H1 (cell line): ENCODE measurements at regions not wholly inside any gene's neighbourhood (a gene's known extent, or its start where the extent isn't known, plus 50 kb on each side); places are given as distances from the start of the nearest gene placed in this dataset.
"Not testable (repeated sequence)": the region's sequence is repeated elsewhere in the genome, so short reads cannot be mapped to it uniquely, and the experiment has no call there.

ENCODE experiments used
- CTCF ChIA-PET: fragments of 300-600 bp; sonication (Branson Sonifier 250); formaldehyde crosslinking; loops from one replicate; lab custom pipeline; 2021; ENCODE audit not compliant: partially characterized antibody; lab: Charles Lee
- POLR2A ChIA-PET: fragments of 300-600 bp; sonication (Branson Sonifier 250); formaldehyde crosslinking; loops from one replicate; lab custom pipeline; 2021; ENCODE audit warnings: inconsistent platforms; ENCODE audit not compliant: partially characterized antibody; lab: Charles Lee
- DNase-seq, 2 experiments: peaks; one replicate each; pipeline versions ENCODE4 v3.0.0 to v3.0.0-alpha.2; 2010 to 2022; ENCODE audit warnings: low spot score in 2 of 2, low read depth in 1 of 2, mixed read lengths in 1 of 2
- FAIRE-seq: peaks from 2 replicates; lab custom pipeline; 2011; peaks lifted over from hg19 to GRCh38; lab: Jason Lieb, UNC
- H2AFZ ChIP-seq: 2 replicates; pipeline ENCODE4 v1.8.1; 2012; ENCODE audit warnings: low read length, inconsistent platforms
- H2AK5ac ChIP-seq: 2 replicates; pipeline ENCODE4 v1.6.1; 2013; ENCODE audit warnings: low read depth, low read length
- H2BK120ac ChIP-seq: replicated peaks from 2 replicates; pipeline ENCODE3; 2013; ENCODE audit warnings: low read depth, low read length, inconsistent platforms
- H2BK12ac ChIP-seq: 2 replicates; pipeline ENCODE4 v1.6.1; 2013; ENCODE audit warnings: low read depth, low read length
- H2BK15ac ChIP-seq: 2 replicates; pipeline ENCODE4 v1.6.1; 2013; ENCODE audit warnings: low read length
- H2BK20ac ChIP-seq: 2 replicates; pipeline ENCODE4 v1.6.1; 2013; ENCODE audit warnings: low read length
- H2BK5ac ChIP-seq: 2 replicates; pipeline ENCODE4 v1.6.1; 2013; ENCODE audit warnings: low read depth, low read length
- H3K14ac ChIP-seq: 2 replicates; pipeline ENCODE4 v1.6.1; 2013; ENCODE audit warnings: inconsistent platforms; ENCODE audit not compliant: insufficient read length
- H3K18ac ChIP-seq: 2 replicates; pipeline ENCODE4 v1.6.1; 2013; ENCODE audit warnings: low read length; ENCODE audit errors: extremely low read depth
- H3K23ac ChIP-seq: 2 replicates; pipeline ENCODE4 v1.6.1; 2013; ENCODE audit warnings: inconsistent platforms; ENCODE audit not compliant: insufficient read length
- H3K23me2 ChIP-seq: 2 replicates; pipeline ENCODE4 v1.6.1; 2013; ENCODE audit warnings: low read depth, low read length
- H3K27ac ChIP-seq: 2 replicates; pipeline ENCODE4 v1.6.1; 2011; ENCODE audit warnings: low read depth, low read length, inconsistent platforms
- H3K27me3 ChIP-seq, 4 experiments: replicated peaks in 1 of 4; 1 replicate in 1 of 4; 2 replicates in 3 of 4; pipeline versions ENCODE4 v1.6.1 to v1.8.1; 2011 to 2013; ENCODE audit warnings: low read length in 3 of 4, mild to moderate bottlenecking in 3 of 4, inconsistent platforms in 2 of 4, mixed read lengths in 2 of 4, moderate library complexity in 1 of 4; ENCODE audit not compliant: control insufficient read depth in 3 of 4, insufficient read depth in 3 of 4; ENCODE audit errors: extremely low read depth in 1 of 4
- H3K36me3 ChIP-seq, 4 experiments: 2 replicates each; pipeline versions ENCODE4 v1.6.1 to v1.8.1; 2011 to 2013; ENCODE audit warnings: mild to moderate bottlenecking in 4 of 4, low read length in 3 of 4, moderate library complexity in 2 of 4, control low read depth in 1 of 4, inconsistent platforms in 1 of 4; ENCODE audit not compliant: insufficient read depth in 4 of 4, control insufficient read depth in 2 of 4
- H3K4ac ChIP-seq: replicated peaks from 2 replicates; pipeline ENCODE3; 2013; ENCODE audit warnings: low read length, low read depth, mixed read lengths, inconsistent platforms; ENCODE audit not compliant: insufficient read length
- H3K4me1 ChIP-seq, 4 experiments: replicated peaks in 1 of 4; 1 replicate in 1 of 4; 2 replicates in 3 of 4; pipeline versions ENCODE4 v1.6.1 to v1.8.1; 2011 to 2013; ENCODE audit warnings: low read length in 3 of 4, inconsistent platforms in 2 of 4, mixed read lengths in 1 of 4; ENCODE audit not compliant: insufficient read depth in 4 of 4, control insufficient read depth in 3 of 4
- H3K4me2 ChIP-seq, 2 experiments: 2 replicates each; pipeline versions ENCODE4 v1.6.1 to v1.8.1; 2011 to 2013; ENCODE audit warnings: low read depth in 2 of 2, low read length in 2 of 2, control low read depth in 1 of 2, inconsistent platforms in 1 of 2, mild to moderate bottlenecking in 1 of 2; ENCODE audit not compliant: insufficient read depth in 1 of 2
- H3K4me3 ChIP-seq, 4 experiments: fragments of 200-600, 300-600 bp in 1 of 4; sonication (generic), shearing (Covaris generic), sonication (Bioruptor Twin) in 1 of 4; 2 replicates each; pipeline versions ENCODE4 v1.5.1 to v1.8.1; 2011 to 2016; ENCODE audit warnings: low read length in 4 of 4, low read depth in 3 of 4, control low read depth in 2 of 4, inconsistent platforms in 2 of 4, mild to moderate bottlenecking in 2 of 4, mixed read lengths in 1 of 4, moderate library complexity in 1 of 4; ENCODE audit not compliant: insufficient read depth in 2 of 4; ENCODE audit errors: extremely low read depth in 1 of 4
- H3K56ac ChIP-seq: replicated peaks from 2 replicates; pipeline ENCODE3; 2013; ENCODE audit warnings: low read depth, mild to moderate bottlenecking, mixed read lengths, low read length, inconsistent platforms; ENCODE audit not compliant: insufficient read length
- H3K79me1 ChIP-seq: 2 replicates; pipeline ENCODE4 v1.6.1; 2013; ENCODE audit warnings: low read depth, low read length, control low read depth
- H3K79me2 ChIP-seq, 2 experiments: 2 replicates each; pipeline versions ENCODE4 v1.6.1 to v1.8.1; 2012 to 2013; ENCODE audit warnings: low read length in 2 of 2, mild to moderate bottlenecking in 2 of 2, inconsistent platforms in 1 of 2; ENCODE audit not compliant: insufficient read depth in 2 of 2, control insufficient read depth in 1 of 2
- H3K9ac ChIP-seq, 4 experiments: replicated peaks in 1 of 4; 1 replicate in 1 of 4; 2 replicates in 3 of 4; pipeline versions ENCODE4 v1.6.1 to v1.8.1; 2011 to 2013; ENCODE audit warnings: low read depth in 3 of 4, low read length in 3 of 4, control low read depth in 2 of 4, mild to moderate bottlenecking in 2 of 4, moderate library complexity in 2 of 4, inconsistent platforms in 1 of 4; ENCODE audit errors: extremely low read depth in 1 of 4
- H3K9me3 ChIP-seq, 2 experiments: 2 replicates each; pipeline versions ENCODE4 v1.6.1 to v1.8.1; 2012 to 2013; ENCODE audit warnings: mild to moderate bottlenecking in 2 of 2, moderate library complexity in 2 of 2, control low read depth in 1 of 2, inconsistent platforms in 1 of 2, low read depth in 1 of 2, low read length in 1 of 2, mixed read lengths in 1 of 2; ENCODE audit not compliant: insufficient read depth in 2 of 2
- H4K20me1 ChIP-seq, 2 experiments: replicated peaks in 1 of 2; 2 replicates each; pipeline versions ENCODE3 to v1.8.1; 2011 to 2013; ENCODE audit warnings: inconsistent platforms in 2 of 2, low read length in 2 of 2, mild to moderate bottlenecking in 1 of 2; ENCODE audit not compliant: insufficient read depth in 2 of 2, control insufficient read depth in 1 of 2
- H4K5ac ChIP-seq: 2 replicates; pipeline ENCODE4 v1.6.1; 2013; ENCODE audit warnings: low read length, low read depth, mixed read lengths, inconsistent platforms; ENCODE audit not compliant: insufficient read length
- H4K8ac ChIP-seq: 2 replicates; pipeline ENCODE4 v1.8.0; 2013; ENCODE audit warnings: mild to moderate bottlenecking, moderate library complexity, low read length, inconsistent platforms; ENCODE audit not compliant: insufficient read depth; ENCODE audit errors: extremely low read depth
- H4K91ac ChIP-seq: replicated peaks from 2 replicates; pipeline ENCODE3; 2013; ENCODE audit warnings: low read length, mixed read lengths, inconsistent platforms; ENCODE audit not compliant: insufficient read length
- GABPA ChIP-seq: IDR thresholded peaks from 2 replicates; pipeline ENCODE4 v1.6.1; 2011; ENCODE audit warnings: mild to moderate bottlenecking, low read length, moderate library complexity, borderline replicate concordance; ENCODE audit not compliant: insufficient read depth
- SP4 ChIP-seq: IDR thresholded peaks from 2 replicates; pipeline ENCODE4 v1.6.1; 2012; ENCODE audit warnings: low read length, inconsistent platforms
- WGBS, 2 experiments: shearing (Covaris generic) in 1 of 2; methylation state at CpG; one replicate each; pipeline versions ENCODE4 v1.1.6 to v1.1.7; 2013 to 2015; ENCODE audit warnings: low lambda C conversion rate in 2 of 2, mixed read lengths in 2 of 2, inconsistent platforms in 1 of 2, low coverage in 1 of 2, missing lambda C conversion rate in 1 of 2; ENCODE audit not compliant: insufficient replicate concordance in 2 of 2, insufficient coverage in 1 of 2, insufficient read length in 1 of 2; ENCODE audit errors: extremely low coverage in 1 of 2, missing lambda C conversion rate in 1 of 2; 5-methylcytosine and 5-hydroxymethylcytosine counted together

DNA sequence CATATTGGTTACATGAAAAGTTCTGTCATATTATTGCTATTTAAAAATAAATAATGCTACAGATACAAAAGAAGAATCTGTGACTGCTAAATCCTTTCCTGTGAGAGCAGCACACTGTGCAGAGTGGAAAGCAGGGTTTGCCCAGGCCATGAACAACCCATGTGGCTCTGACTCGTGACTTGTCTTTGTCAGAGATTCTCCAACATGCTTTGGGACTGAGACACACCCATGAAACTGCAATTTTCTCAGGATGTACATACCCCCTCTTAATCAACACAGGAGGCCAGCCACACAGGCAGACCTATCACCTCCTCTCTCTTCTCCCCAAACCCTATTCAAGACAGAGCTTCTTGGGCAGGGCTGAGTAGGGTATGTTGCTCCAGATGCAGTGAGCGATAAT is 96.8 kb upstream of the NTF3 start (continued):
- TF ChIP-seq GABPA: no peak
- no peak for TF ChIP-seq SP4

DNA sequence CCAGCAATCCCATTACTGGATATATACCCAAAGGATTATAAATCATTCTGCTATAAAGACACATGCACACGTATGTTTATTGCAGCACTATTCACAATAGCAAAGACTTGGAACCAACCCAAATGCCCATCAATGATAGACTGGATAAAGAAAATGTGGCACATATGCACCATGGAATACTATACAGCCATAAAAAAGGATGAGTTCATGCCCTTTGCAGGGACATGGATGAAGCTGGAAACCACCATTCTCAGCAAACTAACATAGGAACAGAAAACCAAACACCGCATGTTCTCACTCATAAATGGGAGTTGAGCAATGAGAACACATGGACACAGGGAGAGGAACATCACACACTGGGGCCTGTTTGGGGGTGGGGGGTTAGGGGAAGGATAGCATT is 90.8 kb upstream of the NTF3 start:
- H2AK5ac ChIP-seq, H2BK120ac ChIP-seq, H3K9ac ChIP-seq, H3K23ac ChIP-seq, H3K23me2 ChIP-seq, CTCF ChIA-PET, H4K91ac ChIP-seq, H3K79me1 ChIP-seq, DNase-seq, H2AFZ ChIP-seq, H4K8ac ChIP-seq, H2BK5ac ChIP-seq, H3K36me3 ChIP-seq, H3K18ac ChIP-seq, H4K20me1 ChIP-seq, H3K14ac ChIP-seq, H3K4ac ChIP-seq, H4K5ac ChIP-seq, H2BK20ac ChIP-seq, POLR2A ChIA-PET, FAIRE-seq, H3K9me3 ChIP-seq, H3K4me1 ChIP-seq, H3K79me2 ChIP-seq, H3K27me3 ChIP-seq, H3K4me2 ChIP-seq, H2BK12ac ChIP-seq, H3K27ac ChIP-seq, H3K4me3 ChIP-seq, H2BK15ac ChIP-seq, H3K56ac ChIP-seq: not testable (repeated sequence)
- 67% methylated on average over 2 of the region's 2 CpGs; no CpG with 5 or more reads in 1 of the 2 experiments for WGBS, 2 experiments
